HG03103 (cell line): ENCODE measurements at regions not wholly inside any gene's neighbourhood (a gene's known extent, or its start where the extent isn't known, plus 50 kb on each side); places are given as distances from the start of the nearest gene placed in this dataset.
"Not testable (repeated sequence)": the region's sequence is repeated elsewhere in the genome, so short reads cannot be mapped to it uniquely, and the experiment has no call there.

Source experiments
- ATAC-seq: cut with Tn5 transposase; IDR thresholded peaks from one replicate; pipeline ENCODE4 v1.9.1; 2021; ENCODE audit warnings: low read depth; ENCODE audit not compliant: unreplicated experiment

- ATAC-seq = no peak
Measured at GRCh38 chr1:188594542-188595235, 1765.9 kb downstream of the PLA2G4A start.

DNA sequence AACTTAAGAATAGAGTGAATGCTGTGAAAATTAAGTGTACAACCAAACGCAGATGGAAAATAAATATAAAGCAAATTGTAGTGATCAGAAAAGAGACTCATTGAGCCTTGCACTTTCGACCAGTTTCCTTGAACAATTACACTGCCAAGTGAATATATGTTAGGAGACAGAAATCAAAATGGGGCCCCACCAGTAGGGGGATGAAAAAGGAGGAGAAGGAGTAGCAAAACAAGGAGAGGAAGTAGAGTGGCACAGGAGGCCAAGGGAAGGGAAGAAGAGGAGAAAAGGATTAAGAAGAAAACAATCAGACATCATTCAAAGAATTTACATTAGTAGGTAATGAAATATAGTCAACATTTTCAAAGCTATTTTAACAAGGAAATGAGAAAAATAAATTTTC, 1770.6 kb downstream of the PLA2G4A start:
- ATAC-seq = no peak

- no peak for ATAC-seq
Measured at GRCh38 chr1:188611432-188611831, 1782.7 kb downstream of the PLA2G4A start.

DNA sequence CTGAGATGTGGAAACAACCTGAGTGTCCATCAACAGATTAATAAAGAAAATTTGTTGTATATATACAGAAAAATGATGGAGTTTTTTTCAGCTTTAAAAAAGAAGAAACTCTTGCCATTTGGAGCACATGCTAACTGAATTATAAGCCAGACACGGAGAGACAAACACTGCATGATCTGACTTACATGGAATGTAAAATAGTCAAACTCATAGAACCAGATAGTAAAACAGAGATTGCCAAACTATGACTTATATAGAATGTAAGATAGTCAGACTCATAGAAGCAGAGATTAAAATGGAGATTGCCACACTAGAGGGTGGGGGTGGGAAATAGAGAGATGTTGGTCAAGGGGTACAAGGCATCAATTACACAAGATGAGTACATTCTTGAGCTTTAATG, 1786.6 kb downstream of the PLA2G4A start:
- no peak for ATAC-seq

DNA sequence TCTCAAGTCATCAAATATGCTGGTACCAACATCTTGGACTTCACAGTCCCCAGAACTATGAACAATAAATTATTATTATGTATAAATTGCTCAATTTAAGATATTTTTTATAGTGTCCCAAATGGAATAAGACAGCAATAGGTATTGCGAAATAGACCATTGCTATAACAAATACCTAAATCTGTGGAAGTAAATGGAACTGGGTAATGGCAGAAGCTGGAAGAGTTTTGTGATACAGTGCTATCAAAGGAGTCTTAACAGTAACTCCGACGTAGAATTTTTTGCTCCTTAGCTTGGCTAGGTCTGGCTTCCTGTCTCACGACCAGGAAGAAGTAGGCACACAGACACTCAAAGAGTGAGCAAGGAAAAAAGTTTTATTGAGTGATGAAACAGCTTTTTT, 1791.5 kb downstream of the PLA2G4A start:
- no peak for ATAC-seq

DNA sequence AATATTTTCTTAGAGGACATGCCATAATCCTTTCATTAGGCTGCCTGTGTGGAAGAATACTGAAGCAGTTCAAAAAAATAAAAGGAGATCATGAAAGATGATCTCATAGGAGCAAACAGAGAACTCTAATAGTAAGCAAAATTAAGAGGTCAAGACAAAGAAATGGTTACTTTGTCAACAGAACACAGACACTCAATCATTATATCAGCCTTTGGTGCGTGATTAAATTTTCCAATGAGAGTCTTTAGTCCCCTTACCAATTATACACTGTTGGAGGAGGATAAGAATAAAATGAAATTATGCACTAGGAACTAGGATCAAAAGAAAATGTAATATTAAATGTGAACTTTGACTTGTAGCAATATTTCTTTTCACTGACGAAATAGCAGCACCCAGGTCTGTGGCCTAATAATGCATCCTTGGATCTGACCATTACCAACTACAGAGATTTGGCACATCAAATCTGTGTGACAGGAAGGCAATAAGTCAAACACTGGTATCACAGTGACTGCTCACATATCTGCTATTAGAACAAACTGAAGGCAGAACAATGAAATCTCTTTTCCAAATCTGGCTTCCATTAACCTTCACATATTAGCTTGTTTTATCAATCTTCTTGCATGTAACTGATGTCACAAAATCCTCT, 1812.9 kb downstream of the PLA2G4A start:
- ATAC-seq = no peak

GRCh38 chr1:188642704-188643103, 1814.0 kb downstream of the PLA2G4A start:
- no peak for ATAC-seq

GRCh38 chr1:188652678-188653077, 1823.9 kb downstream of the PLA2G4A start:
- ATAC-seq = no peak

GRCh38 chr1:188655966-188656365, 1821.7 kb downstream of the BRINP3 start:
- not testable (repeated sequence) for ATAC-seq

DNA sequence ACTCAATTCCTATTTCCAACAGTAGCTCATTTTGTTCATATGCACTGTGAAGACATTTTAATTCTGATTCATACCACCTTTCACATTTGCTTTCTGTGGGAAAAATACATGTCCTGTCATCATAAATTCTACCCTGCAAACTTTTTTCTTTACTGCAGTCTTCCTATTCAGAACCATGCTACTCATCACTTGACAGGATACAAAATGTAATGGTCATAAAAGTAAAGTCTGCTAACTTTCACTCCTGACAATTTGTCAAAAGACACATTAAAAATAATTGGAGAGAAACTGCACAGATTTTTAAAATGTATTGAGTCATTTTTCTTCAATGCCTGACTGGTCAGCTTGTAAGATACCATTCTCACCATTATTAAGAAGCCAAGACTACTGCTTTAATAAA, 1817.1 kb downstream of the BRINP3 start:
- no peak for ATAC-seq

GRCh38 chr1:188665477-188665876, 1812.2 kb downstream of the BRINP3 start:
- no peak for ATAC-seq

GRCh38 chr1:188668083-188668482, 1809.6 kb downstream of the BRINP3 start:
- no peak for ATAC-seq

- ATAC-seq = no peak
Measured at GRCh38 chr1:188669728-188670382, 1807.8 kb downstream of the BRINP3 start.

DNA sequence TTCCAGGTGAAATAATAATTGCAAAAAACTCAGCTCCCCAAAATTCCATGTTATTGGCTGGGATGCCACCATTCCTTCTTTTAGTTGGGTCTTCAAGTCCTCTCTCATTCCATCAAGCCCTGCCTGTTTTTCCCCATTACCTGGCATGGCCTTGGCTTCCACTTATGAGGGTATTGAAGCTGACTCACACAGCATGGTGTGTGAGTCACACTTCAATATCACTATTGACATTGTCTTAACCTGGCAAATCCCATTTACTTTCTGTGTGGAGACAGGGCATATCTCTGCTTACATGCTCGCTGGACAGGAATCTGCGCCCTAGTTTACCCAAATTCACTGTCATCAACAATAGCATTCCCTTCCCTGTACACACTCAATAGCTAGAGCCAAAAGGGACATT, 1806.8 kb downstream of the BRINP3 start:
- no peak for ATAC-seq

GRCh38 chr1:188672153-188672552, 1805.5 kb downstream of the BRINP3 start:
- ATAC-seq = no peak

DNA sequence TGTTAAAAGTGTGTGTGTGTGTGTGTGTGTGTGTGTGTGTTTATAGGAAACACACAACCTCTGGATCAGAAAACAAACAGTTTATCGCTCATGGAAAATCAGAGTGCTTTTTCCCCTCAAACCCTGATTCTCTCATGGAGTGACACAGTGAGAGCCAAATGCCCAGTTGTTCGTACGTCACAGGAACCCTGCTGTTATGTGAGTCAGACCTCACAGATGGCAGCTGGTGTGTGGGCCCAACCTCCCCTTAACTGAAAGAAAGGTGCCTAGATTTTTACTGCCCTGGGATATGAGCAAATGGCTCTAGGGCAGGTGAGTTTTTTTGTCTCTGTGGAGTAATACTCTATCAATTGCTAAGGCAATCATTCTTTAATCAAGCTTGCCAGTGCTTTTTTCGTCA, 1788.1 kb downstream of the BRINP3 start:
- ATAC-seq = no peak

GRCh38 chr1:188700116-188700515, 1777.5 kb downstream of the BRINP3 start:
- ATAC-seq = no peak

GRCh38 chr1:188706742-188707141, 1770.9 kb downstream of the BRINP3 start:
- no peak for ATAC-seq

DNA sequence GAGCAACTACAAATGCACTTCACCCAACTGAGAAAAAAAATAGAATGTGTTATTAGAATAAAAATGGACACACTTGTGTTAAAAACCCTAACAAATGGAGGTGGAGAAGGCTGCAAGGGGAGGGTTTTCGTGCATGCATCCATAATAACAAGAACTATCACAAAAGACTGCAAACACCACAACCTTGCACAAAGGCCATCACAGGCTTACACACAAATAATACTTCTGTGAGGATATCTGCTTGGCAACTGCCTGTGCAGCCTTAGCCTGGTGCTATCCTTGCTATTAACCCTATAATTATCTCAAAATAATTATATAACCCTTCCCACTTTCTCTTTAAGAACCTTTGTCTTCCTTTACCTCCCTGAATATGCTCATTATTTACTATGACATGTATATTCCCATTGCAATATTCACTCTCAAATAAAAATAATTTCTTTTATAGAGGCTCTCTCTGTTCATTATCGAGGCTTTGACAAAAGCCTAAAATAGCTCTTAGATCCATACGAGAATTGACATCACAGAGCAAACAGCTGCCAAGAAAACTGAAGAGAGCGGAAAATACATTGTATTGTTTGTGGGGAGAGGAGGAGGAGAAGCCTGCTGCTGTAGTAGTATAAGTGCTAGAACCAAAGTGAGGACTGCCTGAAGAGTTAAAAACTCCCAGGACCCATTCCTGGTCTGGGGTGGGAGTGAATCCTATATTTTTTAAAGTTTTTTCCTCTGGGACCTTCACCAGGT, 1768.7 kb downstream of the BRINP3 start:
- ATAC-seq = no peak

DNA sequence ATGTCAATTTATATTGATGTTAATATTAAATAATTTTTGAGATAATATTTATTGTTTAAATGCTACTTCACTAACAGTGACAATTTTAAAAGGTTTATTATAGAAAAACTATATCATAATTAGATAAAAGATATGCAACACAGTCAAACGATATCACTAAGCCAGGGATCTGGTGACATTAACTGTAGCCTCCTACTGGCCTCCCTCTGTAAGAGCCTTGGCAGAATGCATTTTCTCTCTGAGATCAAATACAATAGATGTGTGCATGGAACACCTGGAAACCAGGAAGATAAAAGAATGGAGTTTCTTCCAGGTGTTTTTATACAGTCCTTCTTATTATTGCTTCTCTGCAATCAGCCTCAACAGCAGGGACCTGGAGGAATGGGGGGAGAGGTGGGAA, 1762.1 kb downstream of the BRINP3 start:
- ATAC-seq = no peak

DNA sequence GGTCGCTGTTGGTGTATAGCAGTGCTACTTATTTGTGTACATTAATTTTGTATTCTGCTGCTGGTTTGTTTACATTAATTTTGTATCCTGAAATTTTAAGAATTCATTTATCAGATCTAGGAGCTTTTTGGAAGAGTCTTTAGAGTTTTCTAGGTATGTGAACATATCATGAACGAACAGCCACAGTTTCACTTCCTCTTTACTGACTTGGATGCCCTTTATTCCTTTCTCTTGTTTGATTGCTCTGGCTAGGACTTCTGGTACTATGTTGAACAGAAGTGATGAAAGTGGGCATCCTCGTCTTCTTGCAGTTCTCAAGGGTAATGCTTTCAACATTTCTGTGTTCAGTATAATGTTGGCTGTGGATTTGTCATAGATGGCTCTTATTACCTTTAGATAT, 1757.9 kb downstream of the BRINP3 start:
- ATAC-seq = no peak
